ENCODE measurements at regions not wholly inside any gene's neighbourhood (a gene's known extent, or its start where the extent isn't known, plus 50 kb on each side); places are given as distances from the start of the nearest gene placed in this dataset.

GRCh38 chr6:21915707-21916260 is 322.2 kb downstream of the SOX4 start:
- TF ChIP-seq, protein P1, sequence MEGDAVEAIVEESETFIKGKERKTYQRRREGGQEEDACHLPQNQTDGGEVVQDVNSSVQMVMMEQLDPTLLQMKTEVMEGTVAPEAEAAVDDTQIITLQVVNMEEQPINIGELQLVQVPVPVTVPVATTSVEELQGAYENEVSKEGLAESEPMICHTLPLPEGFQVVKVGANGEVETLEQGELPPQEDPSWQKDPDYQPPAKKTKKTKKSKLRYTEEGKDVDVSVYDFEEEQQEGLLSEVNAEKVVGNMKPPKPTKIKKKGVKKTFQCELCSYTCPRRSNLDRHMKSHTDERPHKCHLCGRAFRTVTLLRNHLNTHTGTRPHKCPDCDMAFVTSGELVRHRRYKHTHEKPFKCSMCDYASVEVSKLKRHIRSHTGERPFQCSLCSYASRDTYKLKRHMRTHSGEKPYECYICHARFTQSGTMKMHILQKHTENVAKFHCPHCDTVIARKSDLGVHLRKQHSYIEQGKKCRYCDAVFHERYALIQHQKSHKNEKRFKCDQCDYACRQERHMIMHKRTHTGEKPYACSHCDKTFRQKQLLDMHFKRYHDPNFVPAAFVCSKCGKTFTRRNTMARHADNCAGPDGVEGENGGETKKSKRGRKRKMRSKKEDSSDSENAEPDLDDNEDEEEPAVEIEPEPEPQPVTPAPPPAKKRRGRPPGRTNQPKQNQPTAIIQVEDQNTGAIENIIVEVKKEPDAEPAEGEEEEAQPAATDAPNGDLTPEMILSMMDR (IDR thresholded peaks at IDR 0.05; ENCODE audit: low read depth, low read length, missing input control): no peak
- no peak for TF ChIP-seq GABPA (IDR thresholded peaks at IDR 0.05 in 1 of 2, conservative IDR thresholded peaks at IDR 0.05 in 1 of 2)
- TF ChIP-seq, protein P2, sequence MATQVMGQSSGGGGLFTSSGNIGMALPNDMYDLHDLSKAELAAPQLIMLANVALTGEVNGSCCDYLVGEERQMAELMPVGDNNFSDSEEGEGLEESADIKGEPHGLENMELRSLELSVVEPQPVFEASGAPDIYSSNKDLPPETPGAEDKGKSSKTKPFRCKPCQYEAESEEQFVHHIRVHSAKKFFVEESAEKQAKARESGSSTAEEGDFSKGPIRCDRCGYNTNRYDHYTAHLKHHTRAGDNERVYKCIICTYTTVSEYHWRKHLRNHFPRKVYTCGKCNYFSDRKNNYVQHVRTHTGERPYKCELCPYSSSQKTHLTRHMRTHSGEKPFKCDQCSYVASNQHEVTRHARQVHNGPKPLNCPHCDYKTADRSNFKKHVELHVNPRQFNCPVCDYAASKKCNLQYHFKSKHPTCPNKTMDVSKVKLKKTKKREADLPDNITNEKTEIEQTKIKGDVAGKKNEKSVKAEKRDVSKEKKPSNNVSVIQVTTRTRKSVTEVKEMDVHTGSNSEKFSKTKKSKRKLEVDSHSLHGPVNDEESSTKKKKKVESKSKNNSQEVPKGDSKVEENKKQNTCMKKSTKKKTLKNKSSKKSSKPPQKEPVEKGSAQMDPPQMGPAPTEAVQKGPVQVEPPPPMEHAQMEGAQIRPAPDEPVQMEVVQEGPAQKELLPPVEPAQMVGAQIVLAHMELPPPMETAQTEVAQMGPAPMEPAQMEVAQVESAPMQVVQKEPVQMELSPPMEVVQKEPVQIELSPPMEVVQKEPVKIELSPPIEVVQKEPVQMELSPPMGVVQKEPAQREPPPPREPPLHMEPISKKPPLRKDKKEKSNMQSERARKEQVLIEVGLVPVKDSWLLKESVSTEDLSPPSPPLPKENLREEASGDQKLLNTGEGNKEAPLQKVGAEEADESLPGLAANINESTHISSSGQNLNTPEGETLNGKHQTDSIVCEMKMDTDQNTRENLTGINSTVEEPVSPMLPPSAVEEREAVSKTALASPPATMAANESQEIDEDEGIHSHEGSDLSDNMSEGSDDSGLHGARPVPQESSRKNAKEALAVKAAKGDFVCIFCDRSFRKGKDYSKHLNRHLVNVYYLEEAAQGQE (IDR thresholded peaks at IDR 0.05): no peak
- TF ChIP-seq, protein P3, sequence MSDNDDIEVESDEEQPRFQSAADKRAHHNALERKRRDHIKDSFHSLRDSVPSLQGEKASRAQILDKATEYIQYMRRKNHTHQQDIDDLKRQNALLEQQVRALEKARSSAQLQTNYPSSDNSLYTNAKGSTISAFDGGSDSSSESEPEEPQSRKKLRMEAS (IDR thresholded peaks at IDR 0.05): no peak
- no peak for TF ChIP-seq JUND (IDR thresholded peaks at IDR 0.05)
- no peak for TF ChIP-seq FOXA1 (IDR thresholded peaks at IDR 0.05)
- no peak for TF ChIP-seq RAD21 (IDR thresholded peaks at IDR 0.05)
- no peak for TF ChIP-seq TAF1 (conservative IDR thresholded peaks at IDR 0.05)
- TF ChIP-seq YY1 (IDR thresholded peaks at IDR 0.05): no peak
- no peak for TF ChIP-seq RXRA (IDR thresholded peaks at IDR 0.05)
- no peak for TF ChIP-seq EGR1 (IDR thresholded peaks at IDR 0.05; ENCODE audit: low read depth in 2 of 2)
- TF ChIP-seq SP1 (IDR thresholded peaks at IDR 0.05): no peak
